ENCODE measurements at regions not wholly inside any gene's neighbourhood (a gene's known extent, or its start where the extent isn't known, plus 50 kb on each side); places are given as distances from the start of the nearest gene placed in this dataset.
"Not testable (repeated sequence)": the region's sequence is repeated elsewhere in the genome, so short reads cannot be mapped to it uniquely, and the experiment has no call there.

DNA sequence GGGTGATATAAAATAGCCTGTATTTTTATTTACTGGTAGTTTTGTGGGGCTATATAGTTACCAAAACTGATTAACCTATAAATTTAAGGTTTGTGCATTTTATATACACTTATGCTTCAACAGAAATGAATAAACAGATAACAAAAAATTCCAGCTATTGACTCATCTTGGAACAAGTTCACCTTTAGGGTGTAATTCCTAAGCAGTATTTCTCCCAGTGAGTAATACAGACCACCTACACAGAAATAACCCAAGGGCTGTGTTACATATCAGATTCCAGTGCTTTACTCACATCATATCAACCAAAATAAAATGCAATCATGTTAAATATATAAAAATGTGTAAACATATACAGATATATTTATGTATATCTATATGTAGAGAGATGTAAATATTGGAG, 345.6 kb downstream of the ADAMTS20 start:
- Histone ChIP-seq H3K27me3 (no peaks in the 10 kb centered on the region), H3K27ac (no peak overlapping the region), H3K9me3 (no peaks in the 10 kb centered on the region), H3K4me3 (no peak overlapping the region), H3K4me1 (no peaks in the 10 kb centered on the region), H3K36me3 (no peaks in the 10 kb centered on the region)
- DNase-seq (ENCODE audit: low spot score) = no peak
- TF ChIP-seq, protein P1, sequence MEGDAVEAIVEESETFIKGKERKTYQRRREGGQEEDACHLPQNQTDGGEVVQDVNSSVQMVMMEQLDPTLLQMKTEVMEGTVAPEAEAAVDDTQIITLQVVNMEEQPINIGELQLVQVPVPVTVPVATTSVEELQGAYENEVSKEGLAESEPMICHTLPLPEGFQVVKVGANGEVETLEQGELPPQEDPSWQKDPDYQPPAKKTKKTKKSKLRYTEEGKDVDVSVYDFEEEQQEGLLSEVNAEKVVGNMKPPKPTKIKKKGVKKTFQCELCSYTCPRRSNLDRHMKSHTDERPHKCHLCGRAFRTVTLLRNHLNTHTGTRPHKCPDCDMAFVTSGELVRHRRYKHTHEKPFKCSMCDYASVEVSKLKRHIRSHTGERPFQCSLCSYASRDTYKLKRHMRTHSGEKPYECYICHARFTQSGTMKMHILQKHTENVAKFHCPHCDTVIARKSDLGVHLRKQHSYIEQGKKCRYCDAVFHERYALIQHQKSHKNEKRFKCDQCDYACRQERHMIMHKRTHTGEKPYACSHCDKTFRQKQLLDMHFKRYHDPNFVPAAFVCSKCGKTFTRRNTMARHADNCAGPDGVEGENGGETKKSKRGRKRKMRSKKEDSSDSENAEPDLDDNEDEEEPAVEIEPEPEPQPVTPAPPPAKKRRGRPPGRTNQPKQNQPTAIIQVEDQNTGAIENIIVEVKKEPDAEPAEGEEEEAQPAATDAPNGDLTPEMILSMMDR (IDR thresholded peaks at IDR 0.05) = no peak

DNA sequence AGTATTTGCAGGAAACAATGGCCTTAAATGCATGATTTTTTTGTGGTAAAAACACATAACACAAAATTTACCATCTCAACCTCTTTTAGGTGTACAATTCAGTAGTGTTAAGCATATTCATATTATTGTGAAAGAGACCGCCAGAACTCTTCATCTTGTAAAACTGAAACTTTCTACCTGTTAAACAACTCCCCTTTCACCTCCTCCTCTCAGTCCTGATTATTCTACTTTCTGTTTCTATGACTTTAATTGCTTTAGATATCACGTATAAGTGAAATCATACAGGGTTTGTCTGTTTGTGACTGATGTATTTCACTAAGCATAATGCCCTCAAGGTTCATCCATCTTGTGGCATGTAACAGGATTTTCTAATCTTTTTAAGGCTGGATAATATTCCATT, 353.4 kb downstream of the ADAMTS20 start:
- Histone ChIP-seq H3K9me3 (no peaks in the 10 kb centered on the region), H3K4me1 (no peaks in the 10 kb centered on the region), H3K36me3 (no peaks in the 10 kb centered on the region), H3K27me3 (no peaks in the 10 kb centered on the region), H3K4me3 (no peak overlapping the region), H3K27ac (no peak overlapping the region)
- TF ChIP-seq, protein P1 (IDR thresholded peaks at IDR 0.05) = no peak
- DNase-seq (ENCODE audit: low spot score) = no peak

DNA sequence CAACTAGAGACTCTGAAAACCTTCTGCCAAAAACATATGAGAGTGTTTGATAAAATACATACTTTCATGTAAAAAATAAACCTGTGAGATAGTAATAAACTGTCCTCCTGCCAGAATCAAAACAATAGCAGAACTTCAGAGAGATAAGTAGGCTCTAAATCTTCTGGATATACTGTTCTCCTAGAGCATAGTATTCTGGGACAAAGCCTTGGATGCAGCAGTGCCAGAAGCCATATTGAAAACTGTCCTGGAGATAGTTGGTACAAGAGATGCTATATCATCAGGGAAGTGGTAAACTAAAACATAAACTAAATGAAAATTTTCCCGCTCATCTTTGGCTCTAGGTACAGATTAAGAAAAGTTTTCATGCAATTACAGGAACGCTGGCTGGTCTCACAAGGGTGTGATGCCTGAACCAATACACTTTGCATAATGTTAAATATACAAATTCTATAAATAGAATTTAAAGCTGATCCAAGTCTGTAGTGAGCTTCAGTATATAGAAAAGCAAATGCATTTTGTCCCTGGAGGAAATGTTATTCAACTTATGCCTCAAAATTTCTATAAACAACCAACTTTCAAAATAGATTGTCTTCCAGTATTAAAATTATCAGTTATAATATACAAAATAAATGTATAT, 355.6 kb downstream of the ADAMTS20 start:
- no peaks in the 10 kb centered on the region for H3K4me1 ChIP-seq
- DNase-seq (ENCODE audit: low spot score) = no peak
- TF ChIP-seq, protein P1 (IDR thresholded peaks at IDR 0.05) = no peak
- H3K36me3 ChIP-seq = no peaks in the 10 kb centered on the region
- no peak overlapping the region for H3K4me3 ChIP-seq
- H3K27me3 ChIP-seq = no peaks in the 10 kb centered on the region
- no peaks in the 10 kb centered on the region for H3K9me3 ChIP-seq
- H3K27ac ChIP-seq = no peak overlapping the region

DNA sequence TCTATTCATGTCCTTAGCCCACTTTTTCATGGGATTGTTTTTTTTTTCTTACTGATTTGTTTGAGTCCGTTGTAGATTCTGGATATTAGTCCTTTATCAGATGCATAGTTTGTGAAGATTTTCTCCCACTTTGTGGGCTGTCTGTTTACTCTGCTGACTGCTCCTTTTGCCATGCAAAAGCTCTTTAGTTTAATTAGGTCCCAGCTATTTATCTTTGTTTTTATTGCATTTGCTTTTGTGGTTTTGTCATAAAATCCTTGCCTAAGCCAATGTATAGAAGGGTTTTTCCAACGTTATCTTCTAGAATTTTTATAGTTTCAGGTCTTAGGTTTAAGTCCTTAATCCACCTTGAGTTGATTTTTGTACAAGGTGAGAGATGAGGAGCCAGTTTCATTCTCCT, 358.9 kb downstream of the ADAMTS20 start:
- not testable (repeated sequence) for H3K27me3 ChIP-seq; H3K27ac ChIP-seq; H3K36me3 ChIP-seq; H3K4me1 ChIP-seq; H3K9me3 ChIP-seq; H3K4me3 ChIP-seq; DNase-seq (ENCODE audit: low spot score)

DNA sequence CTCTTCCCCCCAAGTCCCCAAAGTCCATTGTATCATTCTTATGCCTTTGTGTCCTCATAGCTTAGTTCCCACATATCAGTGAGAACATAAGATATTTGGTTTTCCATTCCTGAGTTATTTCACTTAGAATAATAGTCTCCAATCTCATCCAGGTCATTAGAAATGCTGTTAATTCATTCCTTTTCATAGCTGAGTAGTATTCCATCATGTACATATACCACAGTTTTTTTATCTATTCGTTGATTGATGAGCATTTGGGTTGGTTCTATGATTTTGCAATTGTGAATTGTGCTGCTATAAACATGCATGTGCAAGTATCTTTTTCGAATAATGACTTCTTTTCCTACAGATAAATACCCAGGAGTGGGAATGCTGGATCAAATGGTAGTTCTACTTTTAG, 359.6 kb downstream of the ADAMTS20 start:
- H3K36me3 ChIP-seq; DNase-seq (ENCODE audit: low spot score); H3K27me3 ChIP-seq; H3K4me1 ChIP-seq; H3K4me3 ChIP-seq; H3K9me3 ChIP-seq; H3K27ac ChIP-seq: not testable (repeated sequence)

DNA sequence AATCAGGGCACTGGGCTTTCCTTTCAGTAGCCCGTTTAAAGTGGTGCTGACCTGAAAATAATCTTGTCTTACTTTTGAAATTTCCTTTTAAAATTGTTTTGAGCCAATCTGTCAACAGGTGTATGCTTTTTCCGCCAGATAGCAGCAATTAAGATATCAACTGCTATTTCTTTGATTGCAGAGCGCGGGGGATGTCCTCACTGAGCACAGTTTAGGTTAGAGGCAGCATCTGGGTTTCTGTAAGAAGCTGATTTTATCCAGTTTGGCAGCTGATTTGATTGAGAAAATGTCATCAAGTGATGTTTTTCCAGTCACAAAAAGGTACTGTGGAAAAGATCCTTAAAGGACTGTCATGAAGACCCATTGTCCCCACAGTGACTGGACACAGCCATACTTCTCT, 371.8 kb downstream of the ADAMTS20 start:
- Histone ChIP-seq H3K9me3 (no peaks in the 10 kb centered on the region), H3K36me3 (no peaks in the 10 kb centered on the region), H3K4me3 (no peak overlapping the region), H3K4me1 (no peaks in the 10 kb centered on the region), H3K27ac (no peak overlapping the region), H3K27me3 (no peaks in the 10 kb centered on the region)
- DNase-seq (ENCODE audit: low spot score) = no peak
- TF ChIP-seq, protein P1 (IDR thresholded peaks at IDR 0.05) = no peak

DNA sequence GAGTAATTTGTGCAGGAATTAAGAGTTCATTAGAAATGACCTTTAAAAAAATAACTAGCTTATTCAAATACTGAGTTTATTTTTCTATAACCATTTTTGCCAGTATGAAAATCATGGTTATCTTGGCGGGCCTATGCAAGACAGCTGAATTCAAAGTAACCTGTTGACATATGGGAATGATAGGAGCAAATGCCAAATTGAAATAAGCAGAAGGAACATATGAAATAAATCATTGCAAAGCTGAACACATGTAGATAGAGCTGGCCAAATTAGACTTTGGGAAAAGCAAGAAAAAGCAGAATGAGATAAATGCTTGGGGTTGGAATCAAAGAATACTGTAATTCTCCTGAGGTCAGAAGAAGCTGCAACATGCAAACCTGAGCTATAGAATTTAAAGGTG, 372.5 kb downstream of the ADAMTS20 start:
- H3K4me1 ChIP-seq = no peaks in the 10 kb centered on the region
- DNase-seq (ENCODE audit: low spot score) = no peak
- TF ChIP-seq, protein P1 (IDR thresholded peaks at IDR 0.05) = no peak
- H3K27ac ChIP-seq = no peak overlapping the region
- no peaks in the 10 kb centered on the region for H3K9me3 ChIP-seq
- H3K27me3 ChIP-seq = no peaks in the 10 kb centered on the region
- H3K36me3 ChIP-seq = no peaks in the 10 kb centered on the region
- no peak overlapping the region for H3K4me3 ChIP-seq
